HG03159 (cell line): ENCODE measurements at regions not wholly inside any gene's neighbourhood (a gene's known extent, or its start where the extent isn't known, plus 50 kb on each side); places are given as distances from the start of the nearest gene placed in this dataset.

ENCODE experiments used
- ATAC-seq: cut with Tn5 transposase; IDR thresholded peaks from one replicate; pipeline ENCODE4 v1.9.1; 2021; ENCODE audit warnings: mild to moderate bottlenecking, moderate library complexity; ENCODE audit not compliant: unreplicated experiment

- ATAC-seq, result no peak
Measured at GRCh38 chr1:230517326-230517725, 91.2 kb upstream of the PGBD5 start.

GRCh38 chr1:230516889-230517288, 90.8 kb upstream of the PGBD5 start:
- ATAC-seq, result no peak

DNA sequence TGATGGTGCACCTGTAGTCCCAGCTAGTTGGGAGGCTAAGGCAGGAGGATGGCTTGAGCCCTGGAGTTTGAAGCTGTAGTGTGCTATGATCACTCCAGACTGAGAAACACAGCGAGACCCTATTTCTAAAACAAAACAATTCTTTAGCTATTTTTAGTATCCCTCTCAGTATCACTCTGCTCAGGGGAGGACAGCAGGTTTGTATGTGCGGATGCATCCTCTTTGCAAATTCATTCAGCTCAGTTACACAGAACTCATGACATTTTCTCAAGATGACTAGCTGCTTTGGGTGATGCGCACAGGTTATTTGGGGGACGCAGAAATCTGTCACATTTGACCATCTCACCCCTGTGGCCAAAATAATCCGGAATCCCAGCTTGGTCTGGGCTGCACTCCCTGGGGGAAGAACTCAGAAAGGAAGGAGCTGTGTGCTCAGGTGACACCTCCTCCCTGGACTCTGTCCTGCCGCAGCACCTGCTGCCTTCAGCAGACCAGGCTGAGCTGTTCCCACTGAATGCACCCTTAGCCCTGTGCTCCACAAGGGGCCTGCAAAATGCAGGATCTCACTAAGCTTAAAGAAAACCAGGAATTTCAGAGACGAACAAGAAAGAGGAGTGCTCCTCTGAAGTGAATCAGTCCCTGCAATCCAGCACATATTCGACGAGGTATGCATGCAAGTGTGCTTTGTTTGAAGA, 89.5 kb upstream of the PGBD5 start:
- ATAC-seq, result no peak

- no peak for ATAC-seq
Measured at GRCh38 chr1:230510496-230510895, 84.4 kb upstream of the PGBD5 start.

DNA sequence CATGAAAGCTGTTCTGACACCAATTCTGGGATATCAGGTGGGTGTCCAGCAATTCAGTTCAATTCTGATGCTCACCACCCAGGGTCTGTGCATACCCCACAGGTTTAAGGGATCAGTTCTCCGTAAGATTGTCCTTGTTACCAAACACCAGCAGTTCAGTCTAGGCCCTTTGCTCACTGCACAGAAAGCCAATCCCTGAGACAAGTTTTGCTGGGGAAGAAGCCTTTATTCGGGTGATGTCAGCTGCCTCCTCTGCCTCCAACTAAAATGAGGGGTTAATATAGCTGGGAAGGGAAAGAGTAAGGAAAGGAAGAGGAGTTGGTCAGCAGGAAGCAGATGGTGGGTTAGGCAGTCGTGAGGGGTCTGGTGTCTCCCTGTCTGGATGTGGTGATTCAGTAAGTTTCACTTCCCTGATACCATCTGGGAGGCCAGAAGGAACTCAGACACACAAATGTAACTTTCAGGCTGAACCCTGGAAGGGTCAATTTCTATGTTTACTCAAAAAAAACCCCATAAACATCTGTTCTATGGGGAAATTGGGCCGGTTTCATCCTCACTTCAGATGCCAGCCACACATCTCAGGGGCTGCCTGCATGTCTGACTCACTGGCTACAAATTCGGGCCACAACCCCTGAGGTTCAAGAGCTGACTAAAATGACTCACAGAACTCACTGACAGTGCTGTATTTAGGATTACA, 83.3 kb upstream of the PGBD5 start:
- ATAC-seq, result no peak

- no peak for ATAC-seq
Measured at GRCh38 chr1:230507666-230508402, 81.7 kb upstream of the PGBD5 start.

DNA sequence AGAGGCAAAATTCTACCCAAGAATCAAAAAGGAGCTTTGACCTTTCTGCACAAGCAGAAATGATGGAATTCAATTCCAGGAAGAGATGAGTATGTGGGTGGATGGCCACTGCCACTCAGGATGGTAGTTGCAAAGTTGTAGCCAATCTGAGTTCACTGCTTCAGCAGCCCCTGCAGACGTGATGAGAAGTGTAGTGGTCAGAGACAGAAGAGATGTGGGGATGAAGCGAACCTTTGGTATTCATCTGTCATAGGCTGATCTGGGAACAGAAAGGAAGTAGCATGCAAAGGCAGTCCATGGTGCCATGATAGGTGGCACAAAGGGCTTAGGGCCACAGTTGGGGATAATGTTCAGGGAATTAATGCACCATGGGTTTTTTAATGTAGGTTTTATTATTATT, 81.1 kb upstream of the PGBD5 start:
- ATAC-seq, result no peak

- ATAC-seq, result no peak
Measured at GRCh38 chr1:230506451-230506850, 80.3 kb upstream of the PGBD5 start.

- no peak for ATAC-seq
Measured at GRCh38 chr1:230504310-230504709, 78.2 kb upstream of the PGBD5 start.

DNA sequence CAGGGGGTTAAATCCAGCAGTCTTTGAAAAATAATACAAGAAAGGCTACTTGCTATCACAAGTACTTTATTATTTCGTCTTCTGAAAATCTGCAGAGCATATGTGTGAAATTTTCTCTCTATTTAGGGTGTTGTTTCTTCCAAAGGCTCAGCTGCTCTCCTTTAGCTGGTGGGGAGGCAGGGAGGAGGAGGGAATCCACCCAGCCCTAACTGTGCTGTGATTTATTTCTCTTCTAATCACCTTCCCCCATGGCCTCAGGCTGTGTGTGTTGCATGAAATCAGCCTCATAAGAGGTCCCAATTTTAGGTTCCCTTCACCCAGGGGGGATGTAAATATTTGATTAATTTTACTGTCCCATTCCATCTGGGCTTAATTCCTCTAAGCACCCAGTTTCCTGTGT, 77.6 kb upstream of the PGBD5 start:
- no peak for ATAC-seq

- no peak for ATAC-seq
Measured at GRCh38 chr1:230502996-230503395, 76.9 kb upstream of the PGBD5 start.

- no peak for ATAC-seq
Measured at GRCh38 chr1:230502306-230502705, 76.2 kb upstream of the PGBD5 start.

DNA sequence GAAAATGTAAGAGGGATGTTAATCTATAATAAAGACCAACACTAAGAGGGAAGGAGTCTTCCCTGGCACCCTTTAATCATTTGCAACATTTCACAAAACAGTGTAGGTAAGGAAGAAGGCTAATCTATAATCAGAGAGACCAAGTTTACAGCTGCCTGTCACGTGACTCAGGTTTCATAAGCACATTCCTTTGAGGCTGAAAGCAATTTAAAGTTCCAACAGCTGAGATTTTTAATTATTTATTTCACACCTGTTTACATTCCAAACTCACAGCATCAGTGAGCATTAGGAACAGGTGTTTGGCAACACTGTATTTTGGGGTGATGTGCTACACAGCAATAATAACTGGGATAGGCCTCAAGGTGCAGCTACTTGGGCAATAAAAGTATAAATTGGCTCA, 75.7 kb upstream of the PGBD5 start:
- ATAC-seq, result no peak

DNA sequence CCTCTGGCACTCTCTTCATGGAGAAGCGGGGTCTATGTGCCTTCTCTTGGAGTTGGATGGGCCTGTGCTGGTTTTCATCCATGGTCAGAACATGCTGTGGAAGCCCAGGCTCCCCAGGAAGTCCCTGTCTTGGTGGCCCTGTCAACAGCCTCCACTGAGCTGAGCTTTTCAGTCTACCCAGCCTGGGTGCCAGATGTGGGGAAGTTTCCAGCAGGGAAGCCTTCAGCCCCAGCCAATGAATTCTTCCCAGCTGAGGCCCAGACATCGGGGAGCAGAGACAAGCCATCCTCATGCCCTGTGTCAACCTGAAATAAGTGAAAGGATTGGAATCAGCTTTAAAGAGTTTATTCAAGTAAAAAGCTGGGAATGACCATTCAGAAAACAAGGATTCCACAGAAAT, 75.1 kb upstream of the PGBD5 start:
- no peak for ATAC-seq

DNA sequence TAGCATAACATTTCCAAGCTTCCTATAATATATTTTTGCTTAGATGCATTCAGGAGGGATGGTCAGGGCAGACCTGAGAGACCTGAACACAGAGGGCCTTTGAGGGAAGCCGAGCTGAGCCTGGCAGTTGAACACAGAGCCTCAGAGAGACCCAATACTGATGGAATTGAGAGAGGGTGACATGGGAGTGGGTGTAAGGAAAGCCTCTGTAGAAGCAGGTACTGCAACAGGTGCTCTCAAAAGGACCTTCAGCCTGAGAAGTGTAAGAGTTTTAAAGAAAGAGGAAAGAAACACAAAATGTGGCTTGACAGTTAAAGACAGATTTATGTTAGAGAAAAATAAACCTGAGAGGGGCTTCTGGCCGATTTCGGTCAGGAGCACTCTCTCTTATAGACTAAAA, 73.9 kb upstream of the PGBD5 start:
- ATAC-seq, result no peak

DNA sequence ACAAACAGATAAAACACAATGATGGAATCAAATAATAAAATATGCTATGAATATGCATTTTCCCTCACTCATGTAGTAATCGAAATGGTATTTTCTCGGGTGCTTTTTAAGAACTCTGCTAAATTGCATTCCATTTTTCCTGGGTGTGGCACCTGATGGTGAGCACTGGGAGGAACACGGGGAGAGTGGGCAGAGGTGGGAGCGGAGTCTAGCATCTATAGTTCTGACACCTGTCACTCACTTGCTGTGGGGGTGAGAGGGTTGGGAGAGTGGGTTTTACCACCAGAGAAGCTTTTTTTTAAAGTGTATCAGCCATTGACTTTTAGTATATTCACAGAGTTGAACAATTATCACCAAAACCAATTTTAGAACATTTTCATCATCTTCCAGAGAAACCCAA, 73.4 kb upstream of the PGBD5 start:
- no peak for ATAC-seq

GRCh38 chr1:230498704-230499103, 72.6 kb upstream of the PGBD5 start:
- no peak for ATAC-seq

GRCh38 chr1:230496451-230496850, 70.3 kb upstream of the PGBD5 start:
- no peak for ATAC-seq

- ATAC-seq, result no peak
Measured at GRCh38 chr1:230495891-230496385, 69.8 kb upstream of the PGBD5 start.

DNA sequence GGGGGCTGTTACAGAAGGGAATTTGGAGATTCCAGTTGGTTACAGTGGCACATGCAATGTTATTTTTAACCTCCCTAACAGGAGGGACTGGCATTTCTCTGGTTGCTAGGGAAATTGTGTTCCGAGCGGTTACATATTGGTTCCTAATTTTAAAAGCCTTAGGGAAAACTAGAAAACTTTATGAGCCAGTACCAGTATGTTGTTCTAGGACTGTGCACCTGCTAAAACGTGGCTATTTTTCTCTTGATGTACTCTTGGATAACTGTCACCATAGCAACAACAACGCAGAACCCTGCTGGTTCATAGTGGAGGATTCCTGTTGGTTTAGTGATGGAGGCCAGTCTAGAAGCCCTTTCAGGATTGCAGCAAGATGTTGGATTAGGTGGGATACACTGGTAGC, 68.9 kb upstream of the PGBD5 start:
- ATAC-seq, result no peak

DNA sequence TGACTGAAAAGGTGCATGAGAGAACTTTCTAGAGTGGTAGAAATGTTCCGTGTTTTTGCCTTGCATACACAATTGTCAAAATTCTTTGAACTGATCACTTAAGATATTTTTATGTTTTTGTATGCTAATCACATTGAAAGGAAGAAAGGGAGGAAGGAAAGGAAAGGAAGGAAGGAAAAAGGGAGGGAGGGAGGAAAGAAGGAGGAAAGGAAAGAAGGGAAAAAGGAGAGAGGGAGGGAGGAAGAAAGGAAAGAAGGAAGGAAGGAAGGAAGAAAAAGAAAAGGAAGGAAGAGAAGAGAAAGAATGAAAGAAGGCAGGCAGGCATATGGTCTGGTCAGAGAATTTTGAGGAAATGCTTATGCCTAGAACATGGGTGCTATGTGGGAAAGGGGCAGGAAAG, 68.4 kb upstream of the PGBD5 start:
- no peak for ATAC-seq

- no peak for ATAC-seq
Measured at GRCh38 chr1:230494026-230494425, 67.9 kb upstream of the PGBD5 start.
